Fibroblast of lung (primary cell): ENCODE measurements at regions not wholly inside any gene's neighbourhood (a gene's known extent, or its start where the extent isn't known, plus 50 kb on each side); places are given as distances from the start of the nearest gene placed in this dataset.

Experiments used
- DNase-seq, 2 donors: peaks; one replicate each; pipeline versions ENCODE4 v3.0.0 to v3.0.0-alpha.2; 2010; ENCODE audit warnings: low read depth in 2 of 2
- H2AFZ ChIP-seq: 2 replicates; pipeline ENCODE4 v1.5.1; 2012; ENCODE audit warnings: low read length, control low read depth, inconsistent platforms
- H3K27ac ChIP-seq: 2 replicates; pipeline ENCODE4 v1.5.1; 2011; ENCODE audit warnings: low read length, control low read depth; ENCODE audit not compliant: insufficient read depth
- H3K27me3 ChIP-seq: 2 replicates; pipeline ENCODE4 v1.5.1; 2011; ENCODE audit warnings: mild to moderate bottlenecking, low read length; ENCODE audit not compliant: control insufficient read depth, insufficient read depth
- H3K36me3 ChIP-seq: 2 replicates; pipeline ENCODE4 v1.5.1; 2011; ENCODE audit warnings: low read length; ENCODE audit not compliant: control insufficient read depth, insufficient read depth
- H3K4me1 ChIP-seq: 2 replicates; pipeline ENCODE4 v1.5.1; 2011; ENCODE audit warnings: low read length; ENCODE audit not compliant: control insufficient read depth, insufficient read depth; ENCODE audit errors: extremely low read depth
- H3K4me2 ChIP-seq: 2 replicates; pipeline ENCODE4 v1.5.1; 2011; ENCODE audit warnings: low read length, control low read depth; ENCODE audit not compliant: insufficient read depth; ENCODE audit errors: extremely low read depth
- H3K4me3 ChIP-seq, 4 experiments: fragments of 200-600 bp in 1 of 4; sonication (generic) in 1 of 4; replicated peaks in 1 of 4; 2 replicates each; pipeline ENCODE4 v1.5.1; 2011 to 2016; ENCODE audit warnings: low read length in 4 of 4, low read depth in 3 of 4, mild to moderate bottlenecking in 3 of 4, control low read depth in 2 of 4, inconsistent platforms in 1 of 4, mixed read lengths in 1 of 4; ENCODE audit not compliant: insufficient read depth in 1 of 4; ENCODE audit errors: control extremely low read depth in 1 of 4
- H3K79me2 ChIP-seq: 2 replicates; pipeline ENCODE4 v1.5.1; 2012; ENCODE audit warnings: mild to moderate bottlenecking, low read length, inconsistent platforms; ENCODE audit not compliant: control insufficient read depth, insufficient read depth
- H3K9ac ChIP-seq: 2 replicates; pipeline ENCODE4 v1.5.1; 2011; ENCODE audit warnings: mild to moderate bottlenecking, low read length, control low read depth; ENCODE audit not compliant: insufficient read depth
- H3K9me3 ChIP-seq: 2 replicates; pipeline ENCODE4 v1.5.1; 2012; ENCODE audit warnings: low read depth, low read length; ENCODE audit not compliant: control insufficient read depth, insufficient read depth
- H4K20me1 ChIP-seq: 2 replicates; pipeline ENCODE4 v1.5.1; 2011; ENCODE audit warnings: low read length; ENCODE audit not compliant: control insufficient read depth, insufficient read depth; ENCODE audit errors: extremely low read depth
- CTCF ChIP-seq, 2 donors: IDR thresholded peaks in 1 of 2; conservative IDR thresholded peaks in 1 of 2; 1 replicate in 1 of 2; 2 replicates in 1 of 2; pipeline ENCODE4 v1.5.1; 2011 to 2012; ENCODE audit warnings: low read length in 2 of 2, control low read depth in 1 of 2, inconsistent platforms in 1 of 2, low read depth in 1 of 2, mild to moderate bottlenecking in 1 of 2
- EZH2 ChIP-seq: IDR thresholded peaks from 2 replicates; pipeline ENCODE4 v1.5.1; 2012; ENCODE audit warnings: low read length, control low read depth, mild to moderate bottlenecking; ENCODE audit errors: missing control alignments

- no peaks in the 10 kb centered on the region for H3K9me3 ChIP-seq
- H3K36me3 ChIP-seq: no peaks in the 10 kb centered on the region
- no peak overlapping the region for H3K27ac ChIP-seq
- no peaks in the 10 kb centered on the region for H4K20me1 ChIP-seq
- DNase-seq: peak; percentile 83 to 91
- no peak overlapping the region for H3K4me3 ChIP-seq
- TF ChIP-seq CTCF (conservative IDR thresholded peaks at IDR 0.05 in 1 of 2, IDR thresholded peaks at IDR 0.05 in 1 of 2; ENCODE audit: low read depth in 1 of 2, low read length in 2 of 2) (peak; percentile 49 to 73), EZH2 (no peak)
- no peak overlapping the region for H3K9ac ChIP-seq
- H2AFZ ChIP-seq: no peak overlapping the region
- no peaks in the 10 kb centered on the region for H3K79me2 ChIP-seq
- H3K4me1 ChIP-seq: no peaks in the 10 kb centered on the region
- H3K27me3 ChIP-seq: peaks cover 7% of the 10 kb centered on the region
- H3K4me2 ChIP-seq: no peak overlapping the region
Measured at GRCh38 chr10:69696073-69696731, 66.2 kb downstream of the FAM241B start.

GRCh38 chr10:69697006-69697405 lies 67.0 kb downstream of the FAM241B start:
- no peak for TF ChIP-seq EZH2
- no peak for TF ChIP-seq CTCF (conservative IDR thresholded peaks at IDR 0.05 in 1 of 2, IDR thresholded peaks at IDR 0.05 in 1 of 2; ENCODE audit: low read depth in 1 of 2, low read length in 2 of 2)
- H3K9me3 ChIP-seq: no peaks in the 10 kb centered on the region
- H3K36me3 ChIP-seq: no peaks in the 10 kb centered on the region
- H3K27me3 ChIP-seq: peaks cover 7% of the 10 kb centered on the region
- no peaks in the 10 kb centered on the region for H3K4me1 ChIP-seq
- H3K4me2 ChIP-seq: no peak overlapping the region
- DNase-seq: no peak
- H3K4me3 ChIP-seq: no peak overlapping the region
- no peak overlapping the region for H3K9ac ChIP-seq
- no peak overlapping the region for H2AFZ ChIP-seq
- no peak overlapping the region for H3K27ac ChIP-seq
- H4K20me1 ChIP-seq: no peaks in the 10 kb centered on the region
- no peaks in the 10 kb centered on the region for H3K79me2 ChIP-seq

- no peaks in the 10 kb centered on the region for H3K36me3 ChIP-seq
- H3K4me3 ChIP-seq: no peak overlapping the region
- TF ChIP-seq EZH2 (no peak), CTCF (conservative IDR thresholded peaks at IDR 0.05 in 1 of 2, IDR thresholded peaks at IDR 0.05 in 1 of 2; ENCODE audit: low read depth in 1 of 2, low read length in 2 of 2) (no peak)
- H3K4me1 ChIP-seq: no peaks in the 10 kb centered on the region
- no peak overlapping the region for H3K27ac ChIP-seq
- no peak for DNase-seq
- no peaks in the 10 kb centered on the region for H3K9me3 ChIP-seq
- H3K79me2 ChIP-seq: no peaks in the 10 kb centered on the region
- no peaks in the 10 kb centered on the region for H4K20me1 ChIP-seq
- H3K27me3 ChIP-seq: peaks cover 4% of the 10 kb centered on the region
- no peak overlapping the region for H2AFZ ChIP-seq
- H3K4me2 ChIP-seq: no peak overlapping the region
- no peak overlapping the region for H3K9ac ChIP-seq
Measured at GRCh38 chr10:69703256-69703655, 73.2 kb downstream of the FAM241B start.
